ENCODE measurements at regions not wholly inside any gene's neighbourhood (a gene's known extent, or its start where the extent isn't known, plus 50 kb on each side); places are given as distances from the start of the nearest gene placed in this dataset.
"Not testable (repeated sequence)": the region's sequence is repeated elsewhere in the genome, so short reads cannot be mapped to it uniquely, and the experiment has no call there.

GRCh38 chr4:64771149-64771548 is 361.9 kb upstream of the TECRL start:
- no peak overlapping the region for H3K27ac ChIP-seq
- TF ChIP-seq CTCF (conservative IDR thresholded peaks at IDR 0.05) = no peak

- H3K27ac ChIP-seq = no peak overlapping the region
- no peak for TF ChIP-seq CTCF (conservative IDR thresholded peaks at IDR 0.05)
Observed at GRCh38 chr4:64767547-64767946, 358.3 kb upstream of the TECRL start.

GRCh38 chr4:64766565-64766964 is 357.3 kb upstream of the TECRL start:
- TF ChIP-seq CTCF (conservative IDR thresholded peaks at IDR 0.05) = no peak
- H3K27ac ChIP-seq = no peak overlapping the region

- H3K27ac ChIP-seq = no peak overlapping the region
- no peak for TF ChIP-seq CTCF (conservative IDR thresholded peaks at IDR 0.05)
Observed at GRCh38 chr4:64756016-64756415, 346.8 kb upstream of the TECRL start.

- no peak for TF ChIP-seq CTCF (conservative IDR thresholded peaks at IDR 0.05)
- H3K27ac ChIP-seq = no peak overlapping the region
Observed at GRCh38 chr4:64747919-64748715, 338.9 kb upstream of the TECRL start.

GRCh38 chr4:64738240-64738639 is 329.0 kb upstream of the TECRL start:
- no peak for TF ChIP-seq CTCF (conservative IDR thresholded peaks at IDR 0.05)

GRCh38 chr4:64737854-64738138 is 328.5 kb upstream of the TECRL start:
- not testable (repeated sequence) for H3K27ac ChIP-seq

More at GRCh38 chr4:64738240-64738639, 329.0 kb upstream of the TECRL start:
- no peak overlapping the region for H3K27ac ChIP-seq

- no peak for TF ChIP-seq CTCF (conservative IDR thresholded peaks at IDR 0.05)
- H3K27ac ChIP-seq = no peak overlapping the region
Observed at GRCh38 chr4:64737026-64737853, 328.0 kb upstream of the TECRL start.

Measured in VCaP (cell line).